Stomach (tissue), 8 donors: ENCODE measurements at regions not wholly inside any gene's neighbourhood (a gene's known extent, or its start where the extent isn't known, plus 50 kb on each side); places are given as distances from the start of the nearest gene placed in this dataset.

Source experiments
- DNase-seq, 2 donors: peaks; one replicate each; pipeline versions ENCODE4 v3.0.0 to v3.0.0-alpha.2; 2013 to 2019
- H3K27ac ChIP-seq, 5 donors: fragments of 200-600 bp in 4 of 5; sonication (generic) in 4 of 5; one replicate each; pipeline ENCODE4 v1.5.1; 2013 to 2019; ENCODE audit warnings: mild to moderate bottlenecking in 1 of 5, moderate library complexity in 1 of 5
- H3K27me3 ChIP-seq, 3 donors: fragments of 200-600 bp; sonication (generic); one replicate each; pipeline ENCODE4 v1.5.1; 2017 to 2019; ENCODE audit warnings: mixed run types in 1 of 3
- H3K36me3 ChIP-seq, 4 donors: fragments of 200-600 bp; sonication (generic); 1 replicate in 3 of 4; 2 replicates in 1 of 4; pipeline ENCODE4 v1.5.1; 2016 to 2019
- H3K4me1 ChIP-seq, 4 donors: fragments of 200-600 bp; sonication (generic); one replicate each; pipeline ENCODE4 v1.5.1; 2016 to 2019
- H3K4me3 ChIP-seq, 4 donors: fragments of 200-600 bp; sonication (generic) in 3 of 4; one replicate each; pipeline ENCODE4 v1.5.1; 2016 to 2019; ENCODE audit warnings: mild to moderate bottlenecking in 1 of 4
- H3K9me3 ChIP-seq, 4 donors: fragments of 200-600 bp; sonication (generic); one replicate each; pipeline ENCODE4 v1.5.1; 2016 to 2019
- CTCF ChIP-seq, 7 experiments: fragments of 450-650 bp in 4 of 7; fragments of 200-600 bp in 3 of 7; sonication (generic) in 3 of 7; IDR thresholded peaks; one replicate each; pipeline ENCODE4 v1.5.1; 2016 to 2019; ENCODE audit warnings: antibody characterized with exemption in 7 of 7, control low read depth in 2 of 7, mild to moderate bottlenecking in 1 of 7
- EP300 ChIP-seq: sonication (generic); formaldehyde crosslinking; IDR thresholded peaks from one replicate; pipeline ENCODE4 v1.6.1; 2017; ENCODE audit warnings: antibody characterized with exemption
- POLR2A ChIP-seq, 4 donors: fragments of 450-650 bp; IDR thresholded peaks; one replicate each; pipeline ENCODE4 v1.6.1; 2016; ENCODE audit warnings: antibody characterized with exemption in 4 of 4, control low read depth in 2 of 4, mild to moderate bottlenecking in 1 of 4, moderate library complexity in 1 of 4
- POLR2AphosphoS5 ChIP-seq, 3 donors: sonication (generic); formaldehyde crosslinking; IDR thresholded peaks; one replicate each; pipeline ENCODE4 v1.6.1; 2016; ENCODE audit warnings: antibody characterized with exemption in 3 of 3
- WGBS, 5 donors: extraction: QIAGEN DNeasy Blood & Tissue Kit in 3 of 5; methylation state at CpG; one replicate each; pipeline versions ENCODE4 v1.1.5 to v1.1.7; 2013 to 2018; 5-methylcytosine and 5-hydroxymethylcytosine counted together
- intact Hi-C: fragments of 100-400 bp; cut with DNase I; formaldehyde crosslinking; loops from one replicate; pipeline ENCODE4 v1.15.1; 2023; ENCODE audit warnings: low total_unique reads
- donor health status: healthy with polysubstance abuse.
- donor health status: Bipolar disorder and iron deficiency.
- donor health status: healthy.

- intact Hi-C loops = no loop called here
- DNase-seq = no peak
- Histone ChIP-seq H3K27me3 (no peaks in the 10 kb centered on the region), H3K4me1 (no peaks in the 10 kb centered on the region), H3K27ac (no peak overlapping the region), H3K9me3 (peaks cover 0 to 15% (median 5%) of the 10 kb centered on the region in 4 donors), H3K36me3 (no peaks in the 10 kb centered on the region), H3K4me3 (no peak overlapping the region)
- 26 to 51% (median 35%) methylated on average over 3 of the region's 3 CpGs for WGBS, 5 donors
- TF ChIP-seq POLR2AphosphoS5 (IDR thresholded peaks at IDR 0.05) = no peak
- no peak for TF ChIP-seq CTCF (IDR thresholded peaks at IDR 0.05)
- no peak for TF ChIP-seq POLR2A (IDR thresholded peaks at IDR 0.05)
- no peak for TF ChIP-seq EP300
Measured at GRCh38 chr15:46751303-46751702, 966.0 kb upstream of the SEMA6D start.

- H3K4me3 ChIP-seq = no peak overlapping the region
- intact Hi-C loops = no loop called here
- TF ChIP-seq POLR2A (IDR thresholded peaks at IDR 0.05) (no peak), EP300 (no peak), CTCF (IDR thresholded peaks at IDR 0.05) (no peak), POLR2AphosphoS5 (IDR thresholded peaks at IDR 0.05) (no peak)
- H3K27ac ChIP-seq = no peak overlapping the region
- H3K9me3 ChIP-seq = peaks cover 0 to 16% (median 5%) of the 10 kb centered on the region in 4 donors
- DNase-seq = no peak
- H3K36me3 ChIP-seq = no peaks in the 10 kb centered on the region
- WGBS, 5 donors = 87 to 92% (median 90%) methylated on average over 4 of the region's 4 CpGs
- H3K27me3 ChIP-seq = no peaks in the 10 kb centered on the region
- no peaks in the 10 kb centered on the region for H3K4me1 ChIP-seq
Measured at GRCh38 chr15:46753946-46754345, 963.4 kb upstream of the SEMA6D start.

GRCh38 chr15:46763091-46763490, 954.2 kb upstream of the SEMA6D start:
- WGBS, 5 donors = 78 to 94% (median 92%) methylated on average over 1 of the region's 1 CpG
- H3K27ac ChIP-seq = no peak overlapping the region
- intact Hi-C loops = no loop called here
- H3K4me1 ChIP-seq = no peaks in the 10 kb centered on the region
- H3K4me3 ChIP-seq = no peak overlapping the region
- H3K9me3 ChIP-seq = peaks cover 0 to 11% (median 2%) of the 10 kb centered on the region in 4 donors
- DNase-seq = no peak
- no peak for TF ChIP-seq POLR2A (IDR thresholded peaks at IDR 0.05)
- no peak for TF ChIP-seq POLR2AphosphoS5 (IDR thresholded peaks at IDR 0.05)
- no peak for TF ChIP-seq EP300
- TF ChIP-seq CTCF (IDR thresholded peaks at IDR 0.05) = no peak
- no peaks in the 10 kb centered on the region for H3K36me3 ChIP-seq
- H3K27me3 ChIP-seq = no peaks in the 10 kb centered on the region

DNA sequence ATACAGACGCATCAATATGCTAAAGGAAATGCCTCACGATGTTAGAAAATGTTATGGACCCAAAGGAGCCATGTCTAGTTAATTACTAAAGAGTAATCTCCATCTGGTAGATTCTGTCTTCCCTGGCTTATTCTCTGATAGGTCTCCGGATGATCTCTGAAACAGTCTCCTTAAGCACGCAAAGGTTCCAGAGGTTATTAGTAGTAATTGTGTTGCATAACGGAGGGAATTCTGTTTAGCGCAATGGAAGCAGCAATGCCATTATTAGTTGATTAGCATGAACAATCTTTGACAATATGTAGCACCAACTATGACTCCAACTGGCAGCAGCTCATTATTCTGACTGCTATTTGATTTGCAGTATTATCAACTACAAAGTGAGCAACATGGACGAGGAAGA, 952.5 kb upstream of the SEMA6D start:
- no peaks in the 10 kb centered on the region for H3K4me1 ChIP-seq
- no peaks in the 10 kb centered on the region for H3K27me3 ChIP-seq
- H3K36me3 ChIP-seq = no peaks in the 10 kb centered on the region
- peaks cover 0 to 22% (median 15%) of the 10 kb centered on the region in 4 donors for H3K9me3 ChIP-seq
- TF ChIP-seq POLR2A (IDR thresholded peaks at IDR 0.05) (no peak), POLR2AphosphoS5 (IDR thresholded peaks at IDR 0.05) (no peak), EP300 (no peak), CTCF (IDR thresholded peaks at IDR 0.05) (no peak)
- no peak for DNase-seq
- WGBS, 5 donors = 76 to 94% (median 90%) methylated on average over 7 of the region's 7 CpGs
- H3K27ac ChIP-seq = no peak overlapping the region
- no peak overlapping the region for H3K4me3 ChIP-seq
- intact Hi-C loops = no loop called here
